ENCODE measurements at regions not wholly inside any gene's neighbourhood (a gene's known extent, or its start where the extent isn't known, plus 50 kb on each side); places are given as distances from the start of the nearest gene placed in this dataset.

GRCh38 chr4:111814961-111815360, 330.3 kb upstream of the FAM241A start:
- DNase-seq: no peak

GRCh38 chr4:111821342-111821741, 323.9 kb upstream of the FAM241A start:
- DNase-seq: no peak

- DNase-seq: no peak
These were observed 308.7 kb upstream of the FAM241A start for GRCh38 chr4:111836601-111837000.

GRCh38 chr4:111837761-111838160, 307.5 kb upstream of the FAM241A start:
- DNase-seq: no peak

GRCh38 chr4:111838406-111838930, 306.8 kb upstream of the FAM241A start:
- no peak for DNase-seq

GRCh38 chr4:111839141-111839540, 306.1 kb upstream of the FAM241A start:
- no peak for DNase-seq

- no peak for DNase-seq
These were observed 302.9 kb upstream of the FAM241A start for GRCh38 chr4:111842336-111842735.

GRCh38 chr4:111847296-111848008, 297.8 kb upstream of the FAM241A start:
- no peak for DNase-seq

- DNase-seq: no peak
These were observed 295.4 kb upstream of the FAM241A start for GRCh38 chr4:111849746-111850284.

GRCh38 chr4:111854494-111855087, 290.7 kb upstream of the FAM241A start:
- DNase-seq: no peak

- no peak for DNase-seq
These were observed 289.9 kb upstream of the FAM241A start for GRCh38 chr4:111855308-111855707.

- DNase-seq: no peak
These were observed 281.2 kb upstream of the FAM241A start for GRCh38 chr4:111864066-111864465.

- no peak for DNase-seq
These were observed 275.9 kb upstream of the FAM241A start for GRCh38 chr4:111869339-111869738.

GRCh38 chr4:111871802-111872201, 273.5 kb upstream of the FAM241A start:
- no peak for DNase-seq

- no peak for DNase-seq
These were observed 271.5 kb upstream of the FAM241A start for GRCh38 chr4:111873801-111874200.

GRCh38 chr4:111879539-111879938, 265.7 kb upstream of the FAM241A start:
- DNase-seq: no peak

- DNase-seq: no peak
These were observed 265.1 kb upstream of the FAM241A start for GRCh38 chr4:111880116-111880515.

GRCh38 chr4:111883557-111883999, 261.7 kb upstream of the FAM241A start:
- no peak for DNase-seq

- no peak for DNase-seq
These were observed 254.8 kb upstream of the FAM241A start for GRCh38 chr4:111890412-111890811.

GRCh38 chr4:111905511-111905910, 239.7 kb upstream of the FAM241A start:
- no peak for DNase-seq

GRCh38 chr4:111919639-111920038, 225.6 kb upstream of the FAM241A start:
- no peak for DNase-seq

GRCh38 chr4:111921714-111922113, 223.5 kb upstream of the FAM241A start:
- DNase-seq: no peak

GRCh38 chr4:111923786-111924185, 221.5 kb upstream of the FAM241A start:
- no peak for DNase-seq

GRCh38 chr4:111924696-111925095, 220.6 kb upstream of the FAM241A start:
- DNase-seq: no peak
